ENCODE measurements at regions not wholly inside any gene's neighbourhood (a gene's known extent, or its start where the extent isn't known, plus 50 kb on each side); places are given as distances from the start of the nearest gene placed in this dataset.

GRCh38 chr6:125508793-125509192, 207.0 kb upstream of the HDDC2 start:
- no peak overlapping the region for H3K4me2 ChIP-seq
- H3K79me2 ChIP-seq (replicated peaks; ENCODE audit: insufficient read depth): no peaks in the 10 kb centered on the region
- no peaks in the 10 kb centered on the region for H3F3A ChIP-seq (replicated peaks; ENCODE audit: low read depth)
- Mint-ChIP-seq H3K9me3 (peaks cover 4% of the 10 kb centered on the region; the same call in 2 of the 3 replicates), H3K4me3 (no peak overlapping the region), H3K36me3 (ENCODE audit: low read depth) (no peaks in the 10 kb centered on the region; the same call in 2 of the 3 replicates), H3K27me3 (ENCODE audit: insufficient read depth, low read depth, poor library complexity) (peaks cover 2% of the 10 kb centered on the region), H3K27ac (no peak overlapping the region), H3K4me1 (peaks cover 15% of the 10 kb centered on the region)
- H3K27me3 ChIP-seq (ENCODE audit: insufficient read depth): no peaks in the 10 kb centered on the region
- H3K36me3 ChIP-seq (ENCODE audit: insufficient read depth): no peaks in the 10 kb centered on the region
- H3K4me1 ChIP-seq (ENCODE audit: insufficient read depth): peaks cover 18% of the 10 kb centered on the region
- H3K4me3 ChIP-seq: no peak overlapping the region
- ATAC-seq (no peak), DNase-seq (ENCODE audit: low spot score) (no peak)
- no peaks in the 10 kb centered on the region for H3K9me2 ChIP-seq (ENCODE audit: insufficient read depth)
- H3K27ac ChIP-seq (ENCODE audit: low read depth): no peak overlapping the region
- no peak overlapping the region for H2AFZ ChIP-seq
- TF ChIP-seq CTCF (conservative IDR thresholded peaks at IDR 0.05; ENCODE audit: low read depth in 2 of 2) (no peak), JUNB (IDR thresholded peaks at IDR 0.05; ENCODE audit: unreplicated experiment) (no peak), ZNF331 (CRISPR knock-in tag; IDR thresholded peaks at IDR 0.05; ENCODE audit: low read depth) (no peak), POLR2AphosphoS5 (IDR thresholded peaks at IDR 0.05; ENCODE audit: low read depth) (no peak), EZH2phosphoT487 (IDR thresholded peaks at IDR 0.05; ENCODE audit: unreplicated experiment) (no peak), ZNF114 (CRISPR knock-in tag; IDR thresholded peaks at IDR 0.05) (no peak), ETS1 (IDR thresholded peaks at IDR 0.05) (no peak), NANOG (IDR thresholded peaks at IDR 0.05; ENCODE audit: borderline replicate concordance) (no peak)
- H4K20me1 ChIP-seq (replicated peaks; ENCODE audit: insufficient read depth): no peaks in the 10 kb centered on the region

- DNase-seq (ENCODE audit: low spot score): no peak
- Mint-ChIP-seq H3K27ac (no peak overlapping the region), H3K27me3 (ENCODE audit: insufficient read depth, low read depth, poor library complexity) (peaks cover 2% of the 10 kb centered on the region), H3K4me1 (peaks cover 9% of the 10 kb centered on the region), H3K4me3 (no peak overlapping the region), H3K36me3 (ENCODE audit: low read depth) (no peaks in the 10 kb centered on the region; the same call in 2 of the 3 replicates), H3K9me3 (peaks cover 4% of the 10 kb centered on the region; the same call in 2 of the 3 replicates)
- no peak overlapping the region for H3K4me3 ChIP-seq
- no peaks in the 10 kb centered on the region for H3F3A ChIP-seq (replicated peaks; ENCODE audit: low read depth)
- H3K27me3 ChIP-seq (ENCODE audit: insufficient read depth): no peaks in the 10 kb centered on the region
- no peaks in the 10 kb centered on the region for H3K36me3 ChIP-seq (ENCODE audit: insufficient read depth)
- H3K4me1 ChIP-seq (ENCODE audit: insufficient read depth): peaks cover 11% of the 10 kb centered on the region
- H3K27ac ChIP-seq (ENCODE audit: low read depth): no peak overlapping the region
- H3K9me2 ChIP-seq (ENCODE audit: insufficient read depth): no peaks in the 10 kb centered on the region
- H4K20me1 ChIP-seq (replicated peaks; ENCODE audit: insufficient read depth): no peaks in the 10 kb centered on the region
- no peak for ATAC-seq
- H2AFZ ChIP-seq: no peak overlapping the region
- no peak overlapping the region for H3K4me2 ChIP-seq
- H3K79me2 ChIP-seq (replicated peaks; ENCODE audit: insufficient read depth): no peaks in the 10 kb centered on the region
- TF ChIP-seq NANOG (IDR thresholded peaks at IDR 0.05; ENCODE audit: borderline replicate concordance) (no peak), ZNF331 (CRISPR knock-in tag; IDR thresholded peaks at IDR 0.05; ENCODE audit: low read depth) (no peak), STAT1 (IDR thresholded peaks at IDR 0.05; ENCODE audit: unreplicated experiment) (no peak), ZNF462 (CRISPR knock-in tag; IDR thresholded peaks at IDR 0.05) (no peak), ZNF114 (CRISPR knock-in tag; IDR thresholded peaks at IDR 0.05) (no peak), EZH2 (IDR thresholded peaks at IDR 0.05; ENCODE audit: low read depth, unreplicated experiment) (no peak), ETS1 (IDR thresholded peaks at IDR 0.05) (no peak)
Measured at GRCh38 chr6:125509477-125509876, 207.7 kb upstream of the HDDC2 start.

Data from GM23338 (cell line).